GM12875 (cell line): ENCODE measurements at regions not wholly inside any gene's neighbourhood (a gene's known extent, or its start where the extent isn't known, plus 50 kb on each side); places are given as distances from the start of the nearest gene placed in this dataset.

Source experiments
- H3K4me3 ChIP-seq: one replicate; pipeline ENCODE4 v1.5.1; 2011; ENCODE audit warnings: low read depth, low read length, control low read depth
- CTCF ChIP-seq: IDR thresholded peaks from 2 replicates; pipeline ENCODE4 v1.5.1; 2011; ENCODE audit warnings: low read depth, mild to moderate bottlenecking, control low read depth, inconsistent platforms, low read length, moderate library complexity, borderline replicate concordance; ENCODE audit not compliant: insufficient read depth

- no peak for TF ChIP-seq CTCF
- H3K4me3 ChIP-seq = no peak overlapping the region
Measured at GRCh38 chr12:90000721-90001120, 292.1 kb upstream of the ATP2B1 start.

GRCh38 chr12:89999699-90000505 lies 291.3 kb upstream of the ATP2B1 start:
- TF ChIP-seq CTCF = no peak
- H3K4me3 ChIP-seq = no peak overlapping the region

- no peak for TF ChIP-seq CTCF
- H3K4me3 ChIP-seq = no peak overlapping the region
Measured at GRCh38 chr12:89995870-89996269, 287.2 kb upstream of the ATP2B1 start.

GRCh38 chr12:89994911-89995310 lies 286.3 kb upstream of the ATP2B1 start:
- H3K4me3 ChIP-seq = no peak overlapping the region
- TF ChIP-seq CTCF = no peak

GRCh38 chr12:89993632-89994031 lies 285.0 kb upstream of the ATP2B1 start:
- no peak overlapping the region for H3K4me3 ChIP-seq
- no peak for TF ChIP-seq CTCF

GRCh38 chr12:89992668-89993451 lies 284.2 kb upstream of the ATP2B1 start:
- no peak overlapping the region for H3K4me3 ChIP-seq
- TF ChIP-seq CTCF = no peak

GRCh38 chr12:89991807-89992590 lies 283.4 kb upstream of the ATP2B1 start:
- TF ChIP-seq CTCF = no peak
- no peak overlapping the region for H3K4me3 ChIP-seq
